Loucy (cell line): ENCODE measurements at regions not wholly inside any gene's neighbourhood (a gene's known extent, or its start where the extent isn't known, plus 50 kb on each side); places are given as distances from the start of the nearest gene placed in this dataset.

ENCODE experiments used
- CTCF ChIP-seq: fragments of 200-600 bp; sonication (generic); conservative IDR thresholded peaks from 2 replicates; pipeline ENCODE4 v1.5.1; 2014; ENCODE audit warnings: mild to moderate bottlenecking, antibody characterized with exemption, low read length
- EZH2phosphoT487 ChIP-seq: fragments of 200-600 bp; IDR thresholded peaks from 2 replicates; pipeline ENCODE4 v1.6.1; 2018; ENCODE audit warnings: antibody characterized with exemption, mild to moderate bottlenecking, moderate library complexity, borderline replicate concordance

GRCh38 chr15:97346221-97346620, 614.3 kb upstream of the ARRDC4 start:
- TF ChIP-seq CTCF (no peak), EZH2phosphoT487 (no peak)
